Medulla oblongata (tissue), 1 donor: ENCODE measurements at regions not wholly inside any gene's neighbourhood (a gene's known extent, or its start where the extent isn't known, plus 50 kb on each side); places are given as distances from the start of the nearest gene placed in this dataset.
A peak's percentile ranks its signal among the peaks of the same experiment; 100 is the strongest.
"Not testable (repeated sequence)": the region's sequence is repeated elsewhere in the genome, so short reads cannot be mapped to it uniquely, and the experiment has no call there.

Experiments
- DNase-seq: peaks from one replicate; pipeline ENCODE4 v3.0.0-alpha.2; 2015; ENCODE audit errors: extremely low spot score

- DNase-seq: no peak
Measured at GRCh38 chr14:71737760-71738159, 194.5 kb upstream of the RGS6 start.

GRCh38 chr14:71739273-71739990, 192.8 kb upstream of the RGS6 start:
- DNase-seq: no peak

- DNase-seq: no peak
Measured at GRCh38 chr14:71741241-71741640, 191.0 kb upstream of the RGS6 start.

- no peak for DNase-seq
Measured at GRCh38 chr14:71742485-71742884, 189.7 kb upstream of the RGS6 start.

- no peak for DNase-seq
Measured at GRCh38 chr14:71745072-71745471, 187.2 kb upstream of the RGS6 start.

GRCh38 chr14:71748196-71748595, 184.0 kb upstream of the RGS6 start:
- no peak for DNase-seq

- no peak for DNase-seq
Measured at GRCh38 chr14:71749613-71750238, 182.5 kb upstream of the RGS6 start.

GRCh38 chr14:71751264-71751663, 181.0 kb upstream of the RGS6 start:
- no peak for DNase-seq

GRCh38 chr14:71752111-71752738, 180.0 kb upstream of the RGS6 start:
- no peak for DNase-seq

- peak; percentile 90 for DNase-seq
Measured at GRCh38 chr14:71753126-71753830, 179.0 kb upstream of the RGS6 start.

GRCh38 chr14:71753976-71754375, 178.3 kb upstream of the RGS6 start:
- DNase-seq: no peak

- no peak for DNase-seq
Measured at GRCh38 chr14:71754422-71755095, 177.7 kb upstream of the RGS6 start.

- no peak for DNase-seq
Measured at GRCh38 chr14:71758229-71758951, 173.8 kb upstream of the RGS6 start.

- DNase-seq: no peak
Measured at GRCh38 chr14:71762575-71762974, 169.7 kb upstream of the RGS6 start.

- DNase-seq: no peak
Measured at GRCh38 chr14:71764701-71765382, 167.4 kb upstream of the RGS6 start.

- no peak for DNase-seq
Measured at GRCh38 chr14:71765505-71765904, 166.7 kb upstream of the RGS6 start.

GRCh38 chr14:71770431-71770830, 161.8 kb upstream of the RGS6 start:
- no peak for DNase-seq

GRCh38 chr14:71771421-71771820, 160.8 kb upstream of the RGS6 start:
- not testable (repeated sequence) for DNase-seq

- not testable (repeated sequence) for DNase-seq
Measured at GRCh38 chr14:71771996-71772395, 160.2 kb upstream of the RGS6 start.

- no peak for DNase-seq
Measured at GRCh38 chr14:71773898-71774481, 158.2 kb upstream of the RGS6 start.
